GM12874 (cell line): ENCODE measurements at regions not wholly inside any gene's neighbourhood (a gene's known extent, or its start where the extent isn't known, plus 50 kb on each side); places are given as distances from the start of the nearest gene placed in this dataset.

ENCODE experiments used
- CTCF ChIP-seq: IDR thresholded peaks from 2 replicates; pipeline ENCODE4 v1.5.1; 2011; ENCODE audit warnings: low read depth, mild to moderate bottlenecking, control low read depth, low read length, moderate library complexity; ENCODE audit not compliant: insufficient read depth

- no peak for TF ChIP-seq CTCF
These were observed 1186.5 kb upstream of the TMPRSS15 start for GRCh38 chr21:19590044-19590443.

- no peak for TF ChIP-seq CTCF
These were observed 1199.5 kb upstream of the TMPRSS15 start for GRCh38 chr21:19603011-19603593.

- TF ChIP-seq CTCF = no peak
These were observed 1204.6 kb upstream of the TMPRSS15 start for GRCh38 chr21:19608101-19608621.

- no peak for TF ChIP-seq CTCF
These were observed 1206.0 kb upstream of the TMPRSS15 start for GRCh38 chr21:19609611-19610010.

GRCh38 chr21:19621837-19622496 is 1218.4 kb upstream of the TMPRSS15 start:
- no peak for TF ChIP-seq CTCF

- TF ChIP-seq CTCF = no peak
These were observed 1237.4 kb upstream of the TMPRSS15 start for GRCh38 chr21:19640964-19641363.

- no peak for TF ChIP-seq CTCF
These were observed 1244.8 kb upstream of the TMPRSS15 start for GRCh38 chr21:19648391-19648790.
